Progenitor cell of endocrine pancreas (in vitro differentiated cells): ENCODE measurements at regions not wholly inside any gene's neighbourhood (a gene's known extent, or its start where the extent isn't known, plus 50 kb on each side); places are given as distances from the start of the nearest gene placed in this dataset.
"Not testable (repeated sequence)": the region's sequence is repeated elsewhere in the genome, so short reads cannot be mapped to it uniquely, and the experiment has no call there.

ENCODE experiments used
- DNase-seq: peaks from one replicate; pipeline ENCODE4 v3.0.0; 2021; ENCODE audit warnings: low spot score; ENCODE audit not compliant: unreplicated experiment
- H3K27ac Mint-ChIP-seq: 2 replicates; pipeline ENCODE4 v1.8.0; 2021; ENCODE audit warnings: mild to moderate bottlenecking, moderate library complexity, mixed read lengths
- H3K27me3 Mint-ChIP-seq: 2 replicates; pipeline ENCODE4 v1.8.0; 2021; ENCODE audit warnings: mixed read lengths
- H3K36me3 Mint-ChIP-seq: 2 replicates; pipeline ENCODE4 v1.8.0; 2022; ENCODE audit warnings: mixed read lengths; ENCODE audit not compliant: insufficient read depth
- H3K4me1 Mint-ChIP-seq: 2 replicates; pipeline ENCODE4 v1.8.0; 2021; ENCODE audit warnings: low read depth, mixed read lengths
- H3K4me3 Mint-ChIP-seq: 2 replicates; pipeline ENCODE4 v1.8.0; 2021; ENCODE audit warnings: low read depth, mild to moderate bottlenecking, moderate library complexity, mixed read lengths
- H3K9me3 Mint-ChIP-seq: 2 replicates; pipeline ENCODE4 v1.8.0; 2021; ENCODE audit warnings: low read depth, mixed read lengths
- TF ChIP-seq, protein P1 (sequence below): fragments of 200-600 bp; sonication (generic); IDR thresholded peaks from one replicate; pipeline ENCODE4 v1.5.0; 2021; ENCODE audit warnings: antibody characterized with exemption, mild to moderate bottlenecking; ENCODE audit not compliant: unreplicated experiment

DNA sequence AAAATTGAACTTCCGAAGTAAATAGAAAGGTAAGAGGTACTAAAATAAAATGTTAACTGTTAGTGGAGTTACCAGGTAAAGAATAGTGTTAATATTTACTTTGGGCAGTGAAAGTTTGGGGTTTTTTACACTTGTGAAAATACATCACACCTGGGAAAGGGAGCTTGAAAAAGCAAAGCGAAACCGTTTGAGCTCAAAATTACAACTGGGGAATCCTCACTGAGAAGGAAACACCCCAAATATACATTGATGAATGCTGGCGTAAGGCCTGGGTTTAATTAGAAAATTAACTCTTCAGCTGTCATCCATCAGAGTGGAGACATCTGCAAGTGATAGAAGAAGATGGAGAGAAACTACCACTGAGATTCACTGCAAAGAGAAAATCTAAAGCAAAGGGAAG, 1153.0 kb downstream of the SLITRK5 start:
- no peaks in the 10 kb centered on the region for H3K27me3 Mint-ChIP-seq
- DNase-seq = no peak
- H3K36me3 Mint-ChIP-seq = no peaks in the 10 kb centered on the region
- peaks cover 5% of the 10 kb centered on the region for H3K4me1 Mint-ChIP-seq
- H3K9me3 Mint-ChIP-seq = peaks cover 4% of the 10 kb centered on the region
- TF ChIP-seq, protein P1, sequence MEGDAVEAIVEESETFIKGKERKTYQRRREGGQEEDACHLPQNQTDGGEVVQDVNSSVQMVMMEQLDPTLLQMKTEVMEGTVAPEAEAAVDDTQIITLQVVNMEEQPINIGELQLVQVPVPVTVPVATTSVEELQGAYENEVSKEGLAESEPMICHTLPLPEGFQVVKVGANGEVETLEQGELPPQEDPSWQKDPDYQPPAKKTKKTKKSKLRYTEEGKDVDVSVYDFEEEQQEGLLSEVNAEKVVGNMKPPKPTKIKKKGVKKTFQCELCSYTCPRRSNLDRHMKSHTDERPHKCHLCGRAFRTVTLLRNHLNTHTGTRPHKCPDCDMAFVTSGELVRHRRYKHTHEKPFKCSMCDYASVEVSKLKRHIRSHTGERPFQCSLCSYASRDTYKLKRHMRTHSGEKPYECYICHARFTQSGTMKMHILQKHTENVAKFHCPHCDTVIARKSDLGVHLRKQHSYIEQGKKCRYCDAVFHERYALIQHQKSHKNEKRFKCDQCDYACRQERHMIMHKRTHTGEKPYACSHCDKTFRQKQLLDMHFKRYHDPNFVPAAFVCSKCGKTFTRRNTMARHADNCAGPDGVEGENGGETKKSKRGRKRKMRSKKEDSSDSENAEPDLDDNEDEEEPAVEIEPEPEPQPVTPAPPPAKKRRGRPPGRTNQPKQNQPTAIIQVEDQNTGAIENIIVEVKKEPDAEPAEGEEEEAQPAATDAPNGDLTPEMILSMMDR = no peak
- H3K4me3 Mint-ChIP-seq = no peak overlapping the region
- H3K27ac Mint-ChIP-seq = no peak overlapping the region

DNA sequence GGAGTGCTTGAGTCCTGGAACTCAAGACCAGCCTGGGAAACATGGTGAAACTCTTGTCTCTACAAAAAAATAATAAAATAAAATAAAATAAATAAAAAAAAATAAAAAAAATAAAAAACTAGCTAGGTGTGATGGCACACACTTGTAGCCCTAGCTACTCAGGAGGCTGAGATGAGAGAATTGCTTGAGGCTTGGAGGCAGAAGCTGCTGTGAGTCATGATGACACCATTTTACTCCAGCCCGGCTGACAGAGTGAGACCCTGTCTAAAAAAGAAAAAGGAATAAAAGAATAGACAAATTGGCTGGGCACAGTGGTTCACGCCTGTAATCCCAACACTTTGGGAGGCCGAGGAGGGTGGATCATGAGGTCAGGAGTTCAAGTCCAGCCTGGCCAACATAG, 1168.9 kb downstream of the SLITRK5 start:
- Mint-ChIP-seq H3K36me3 (no peaks in the 10 kb centered on the region), H3K4me1 (no peaks in the 10 kb centered on the region), H3K9me3 (no peaks in the 10 kb centered on the region), H3K27ac (no peak overlapping the region), H3K27me3 (no peaks in the 10 kb centered on the region), H3K4me3 (no peak overlapping the region)
- DNase-seq = no peak
- TF ChIP-seq, protein P1 = no peak

DNA sequence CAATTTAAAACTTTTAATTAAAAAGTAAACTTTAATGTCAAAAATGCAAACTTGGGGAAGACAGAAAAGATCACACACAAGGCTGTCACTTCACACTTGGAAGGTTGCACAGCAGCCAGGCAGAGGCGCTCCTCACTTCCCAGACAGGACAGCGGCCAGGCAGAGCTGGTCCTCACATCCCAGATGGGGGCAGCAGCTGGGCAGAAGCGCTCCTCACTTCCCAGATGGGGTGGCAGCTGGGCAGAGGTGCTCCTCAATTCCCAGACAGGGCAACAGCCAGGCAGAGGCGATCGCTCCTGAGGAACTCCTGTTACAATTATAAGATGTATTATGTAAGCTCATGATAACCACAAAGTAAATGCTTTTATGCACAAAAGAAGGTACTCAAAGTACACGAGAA, 1181.1 kb downstream of the SLITRK5 start:
- not testable (repeated sequence) for H3K4me3 Mint-ChIP-seq, H3K27me3 Mint-ChIP-seq, H3K4me1 Mint-ChIP-seq, H3K36me3 Mint-ChIP-seq, DNase-seq, H3K27ac Mint-ChIP-seq
- H3K9me3 Mint-ChIP-seq = peaks cover 20% of the 10 kb centered on the region

DNA sequence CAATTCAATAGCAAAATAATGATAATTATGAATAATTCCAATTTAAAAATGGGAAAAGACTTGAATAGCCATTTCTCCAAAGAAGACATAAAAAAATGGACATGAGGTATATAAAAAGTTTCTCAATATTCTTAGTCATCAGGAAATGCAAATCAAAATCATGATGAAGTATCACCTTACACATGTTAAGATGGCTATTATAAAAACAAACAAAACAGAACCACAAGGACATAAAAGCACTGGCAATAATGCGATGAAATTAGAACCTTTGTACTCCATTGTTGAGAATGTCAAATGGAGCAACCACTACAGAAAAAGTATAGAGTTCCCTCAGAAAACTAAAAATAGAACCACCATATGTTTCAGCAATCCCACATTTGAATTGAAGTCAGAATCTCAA, 1186.1 kb downstream of the SLITRK5 start:
- Mint-ChIP-seq H3K4me3 (no peak overlapping the region), H3K9me3 (peaks cover 17% of the 10 kb centered on the region), H3K27me3 (no peaks in the 10 kb centered on the region), H3K4me1 (no peaks in the 10 kb centered on the region), H3K27ac (no peak overlapping the region), H3K36me3 (no peaks in the 10 kb centered on the region)
- no peak for DNase-seq
- TF ChIP-seq, protein P1 = no peak

DNA sequence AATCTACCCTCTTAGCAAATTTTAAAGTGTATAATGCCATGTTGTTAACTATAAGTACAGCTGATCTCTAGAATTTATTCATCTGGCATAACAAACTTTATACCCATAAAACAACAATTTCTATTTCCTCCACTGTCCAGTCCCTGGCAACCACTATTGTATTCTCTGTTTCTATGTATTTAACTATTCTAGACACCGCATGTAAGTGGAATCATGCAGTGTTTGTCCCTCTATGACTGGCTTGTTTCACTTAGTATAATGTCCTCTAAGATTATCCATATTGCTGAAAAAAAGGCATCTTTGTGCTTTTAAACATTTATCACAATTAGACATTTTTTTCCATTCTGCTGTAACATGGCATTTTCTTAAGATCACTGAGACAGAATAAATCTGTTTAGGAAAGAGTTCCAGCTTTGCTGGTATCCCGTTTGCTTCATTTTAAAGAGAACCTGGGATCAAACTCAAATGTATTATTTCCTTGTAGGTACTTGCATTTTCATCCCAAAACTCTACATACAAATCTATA, 1191.0 kb downstream of the SLITRK5 start:
- no peaks in the 10 kb centered on the region for H3K36me3 Mint-ChIP-seq
- peaks cover 5% of the 10 kb centered on the region for H3K9me3 Mint-ChIP-seq
- TF ChIP-seq, protein P1 = no peak
- DNase-seq = no peak
- no peak overlapping the region for H3K4me3 Mint-ChIP-seq
- peaks cover 1% of the 10 kb centered on the region for H3K4me1 Mint-ChIP-seq
- H3K27ac Mint-ChIP-seq = no peak overlapping the region
- no peaks in the 10 kb centered on the region for H3K27me3 Mint-ChIP-seq

DNA sequence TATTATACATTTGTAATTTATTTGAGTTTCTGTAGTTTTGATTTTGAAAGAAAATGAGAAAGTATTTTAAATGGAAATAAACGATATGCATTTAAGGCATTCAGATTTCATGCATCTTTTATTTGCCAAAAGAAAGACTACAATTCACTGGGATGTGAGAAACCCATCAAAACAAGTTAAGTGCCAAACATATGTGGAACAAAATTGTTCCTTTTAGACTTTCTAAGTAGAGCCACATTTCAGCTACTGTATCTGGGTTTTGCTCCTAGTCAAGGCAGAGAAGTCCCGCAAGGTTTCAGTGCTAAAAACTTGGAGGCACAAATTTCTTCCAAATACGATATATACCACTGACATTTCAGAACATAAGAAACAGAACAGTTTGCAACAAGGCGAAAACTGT, 1191.9 kb downstream of the SLITRK5 start:
- Mint-ChIP-seq H3K36me3 (no peaks in the 10 kb centered on the region), H3K27me3 (no peaks in the 10 kb centered on the region), H3K9me3 (peaks cover 5% of the 10 kb centered on the region), H3K27ac (no peak overlapping the region), H3K4me1 (peaks cover 1% of the 10 kb centered on the region), H3K4me3 (no peak overlapping the region)
- DNase-seq = no peak
- TF ChIP-seq, protein P1 = no peak
